GM21367 (cell line): ENCODE measurements at regions not wholly inside any gene's neighbourhood (a gene's known extent, or its start where the extent isn't known, plus 50 kb on each side); places are given as distances from the start of the nearest gene placed in this dataset.

Experiments used
- ATAC-seq: cut with Tn5 transposase; IDR thresholded peaks from one replicate; pipeline ENCODE4 v1.9.1; 2021; ENCODE audit not compliant: unreplicated experiment

GRCh38 chr5:82812575-82812974 lies 264.6 kb downstream of the TMEM167A start:
- no peak for ATAC-seq

GRCh38 chr5:82811490-82811889 lies 265.7 kb downstream of the TMEM167A start:
- ATAC-seq, result no peak

- no peak for ATAC-seq
Measured at GRCh38 chr5:82809420-82810143, 267.6 kb downstream of the TMEM167A start.

GRCh38 chr5:82808960-82809359 lies 268.2 kb downstream of the TMEM167A start:
- ATAC-seq, result no peak

- no peak for ATAC-seq
Measured at GRCh38 chr5:82807021-82807420, 270.2 kb downstream of the TMEM167A start.

- no peak for ATAC-seq
Measured at GRCh38 chr5:82806513-82806912, 270.7 kb downstream of the TMEM167A start.

GRCh38 chr5:82804155-82804690 lies 273.0 kb downstream of the TMEM167A start:
- ATAC-seq, result no peak

GRCh38 chr5:82802954-82803353 lies 274.2 kb downstream of the TMEM167A start:
- ATAC-seq, result peak; percentile 56

GRCh38 chr5:82800826-82801225 lies 276.4 kb downstream of the TMEM167A start:
- no peak for ATAC-seq

- ATAC-seq, result no peak
Measured at GRCh38 chr5:82799361-82800077, 277.7 kb downstream of the TMEM167A start.

GRCh38 chr5:82798676-82799075 lies 278.5 kb downstream of the TMEM167A start:
- no peak for ATAC-seq

- ATAC-seq, result no peak
Measured at GRCh38 chr5:82796643-82797416, 280.4 kb downstream of the TMEM167A start.

GRCh38 chr5:82794876-82795275 lies 282.3 kb downstream of the TMEM167A start:
- ATAC-seq, result no peak

GRCh38 chr5:82793808-82794419 lies 283.3 kb downstream of the TMEM167A start:
- no peak for ATAC-seq

- no peak for ATAC-seq
Measured at GRCh38 chr5:82792096-82792495, 285.1 kb downstream of the TMEM167A start.

GRCh38 chr5:82789095-82789494 lies 288.1 kb downstream of the TMEM167A start:
- ATAC-seq, result no peak

GRCh38 chr5:82786748-82787147 lies 290.4 kb downstream of the TMEM167A start:
- ATAC-seq, result no peak

- ATAC-seq, result no peak
Measured at GRCh38 chr5:82785882-82786509, 291.2 kb downstream of the TMEM167A start.

GRCh38 chr5:82785456-82785855 lies 291.7 kb downstream of the TMEM167A start:
- no peak for ATAC-seq

GRCh38 chr5:82784521-82784920 lies 292.7 kb downstream of the TMEM167A start:
- ATAC-seq, result no peak

- ATAC-seq, result no peak
Measured at GRCh38 chr5:82777106-82777505, 300.1 kb downstream of the TMEM167A start.
